Liver (tissue), 3 donors: ENCODE measurements at regions not wholly inside any gene's neighbourhood (a gene's known extent, or its start where the extent isn't known, plus 50 kb on each side); places are given as distances from the start of the nearest gene placed in this dataset.

Source experiments
- EGR1 ChIP-seq, 2 donors: IDR thresholded peaks; 2 replicates each; pipeline ENCODE4 v1.6.1; 2016 to 2018; ENCODE audit warnings: antibody characterized with exemption in 2 of 2, low read depth in 2 of 2
- GABPA ChIP-seq, 2 donors: IDR thresholded peaks in 1 of 2; conservative IDR thresholded peaks in 1 of 2; 2 replicates each; pipeline ENCODE4 v1.6.1; 2016; ENCODE audit warnings: antibody characterized with exemption in 2 of 2, mild to moderate bottlenecking in 1 of 2, moderate library complexity in 1 of 2
- HNF4A ChIP-seq, 2 donors: conservative IDR thresholded peaks; 2 replicates each; pipeline ENCODE4 v1.6.1; 2016; ENCODE audit warnings: antibody characterized with exemption in 2 of 2, mild to moderate bottlenecking in 2 of 2
- JUND ChIP-seq, 2 donors: IDR thresholded peaks; 2 replicates each; pipeline ENCODE4 v1.6.1; 2016; ENCODE audit warnings: antibody characterized with exemption in 2 of 2
- MAX ChIP-seq: IDR thresholded peaks from 2 replicates; pipeline ENCODE4 v1.6.1; 2016; ENCODE audit warnings: antibody characterized with exemption
- NR2F2 ChIP-seq: IDR thresholded peaks from 2 replicates; pipeline ENCODE4 v1.6.1; 2016; ENCODE audit warnings: antibody characterized with exemption
- RAD21 ChIP-seq, 2 donors: IDR thresholded peaks; 2 replicates each; pipeline ENCODE4 v1.6.1; 2016; ENCODE audit warnings: antibody characterized with exemption in 2 of 2, mild to moderate bottlenecking in 2 of 2
- REST ChIP-seq: IDR thresholded peaks from 2 replicates; pipeline ENCODE4 v1.6.1; 2016; ENCODE audit warnings: antibody characterized with exemption, mild to moderate bottlenecking
- SP1 ChIP-seq: IDR thresholded peaks from 2 replicates; pipeline ENCODE4 v1.6.1; 2018; ENCODE audit warnings: antibody characterized with exemption, mild to moderate bottlenecking
- TAF1 ChIP-seq: conservative IDR thresholded peaks from 2 replicates; pipeline ENCODE4 v1.6.1; 2016; ENCODE audit warnings: antibody characterized with exemption, mild to moderate bottlenecking
- YY1 ChIP-seq: IDR thresholded peaks from 2 replicates; pipeline ENCODE4 v1.6.1; 2016; ENCODE audit warnings: antibody characterized with exemption, mild to moderate bottlenecking
- TF ChIP-seq, protein P1 (sequence below): fragments of 150-350 bp; IDR thresholded peaks from 2 replicates; pipeline ENCODE4 v1.5.1; 2017; ENCODE audit warnings: improper control_type of control experiment, low read depth, low read length; ENCODE audit not compliant: missing input control
- donor health status: healthy.
- donor health status: healthy.

DNA sequence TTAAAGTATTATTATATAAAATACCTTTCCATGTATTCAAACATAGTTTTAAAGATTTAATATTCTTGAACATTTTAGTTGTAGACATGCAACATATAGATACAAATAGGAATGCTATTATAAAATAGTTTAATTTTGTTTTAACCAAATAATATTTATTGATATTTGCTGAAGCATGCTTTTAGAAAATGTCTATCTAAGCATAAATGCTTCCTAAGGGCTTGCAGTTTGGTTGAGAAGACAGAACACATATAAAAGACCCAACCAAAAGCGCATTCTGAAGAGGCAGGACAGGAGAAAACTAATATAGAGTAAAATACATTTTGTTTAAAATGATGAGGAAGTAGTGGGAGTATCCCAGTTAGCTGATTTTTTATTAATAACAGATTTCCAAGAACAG, 181.5 kb upstream of the ISL1 start:
- TF ChIP-seq, protein P1, sequence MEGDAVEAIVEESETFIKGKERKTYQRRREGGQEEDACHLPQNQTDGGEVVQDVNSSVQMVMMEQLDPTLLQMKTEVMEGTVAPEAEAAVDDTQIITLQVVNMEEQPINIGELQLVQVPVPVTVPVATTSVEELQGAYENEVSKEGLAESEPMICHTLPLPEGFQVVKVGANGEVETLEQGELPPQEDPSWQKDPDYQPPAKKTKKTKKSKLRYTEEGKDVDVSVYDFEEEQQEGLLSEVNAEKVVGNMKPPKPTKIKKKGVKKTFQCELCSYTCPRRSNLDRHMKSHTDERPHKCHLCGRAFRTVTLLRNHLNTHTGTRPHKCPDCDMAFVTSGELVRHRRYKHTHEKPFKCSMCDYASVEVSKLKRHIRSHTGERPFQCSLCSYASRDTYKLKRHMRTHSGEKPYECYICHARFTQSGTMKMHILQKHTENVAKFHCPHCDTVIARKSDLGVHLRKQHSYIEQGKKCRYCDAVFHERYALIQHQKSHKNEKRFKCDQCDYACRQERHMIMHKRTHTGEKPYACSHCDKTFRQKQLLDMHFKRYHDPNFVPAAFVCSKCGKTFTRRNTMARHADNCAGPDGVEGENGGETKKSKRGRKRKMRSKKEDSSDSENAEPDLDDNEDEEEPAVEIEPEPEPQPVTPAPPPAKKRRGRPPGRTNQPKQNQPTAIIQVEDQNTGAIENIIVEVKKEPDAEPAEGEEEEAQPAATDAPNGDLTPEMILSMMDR = no peak
- no peak for TF ChIP-seq GABPA (IDR thresholded peaks at IDR 0.05 in 1 of 2, conservative IDR thresholded peaks at IDR 0.05 in 1 of 2)
- no peak for TF ChIP-seq RAD21 (IDR thresholded peaks at IDR 0.05)
- no peak for TF ChIP-seq HNF4A (conservative IDR thresholded peaks at IDR 0.05)
- TF ChIP-seq NR2F2 = no peak
- TF ChIP-seq SP1 = no peak
- TF ChIP-seq YY1 = no peak
- TF ChIP-seq MAX = no peak
- TF ChIP-seq EGR1 (IDR thresholded peaks at IDR 0.05; ENCODE audit: low read depth in 2 of 2) = no peak
- TF ChIP-seq REST = no peak
- TF ChIP-seq TAF1 = no peak
- TF ChIP-seq JUND (IDR thresholded peaks at IDR 0.05) = no peak
